K562 (cell line): ENCODE measurements at regions not wholly inside any gene's neighbourhood (a gene's known extent, or its start where the extent isn't known, plus 50 kb on each side); places are given as distances from the start of the nearest gene placed in this dataset.

Experiments
- ATAC-seq: fragments of 200-7000 bp; cut with Tn5 transposase; 3 replicates; pipeline ENCODE4 v1.9.1; 2020; ENCODE audit warnings: moderate library complexity
- BruUV-seq: library from RNA; stranded (reverse); fragments of 400-500 nt; replicated peaks from 2 replicates; lab custom pipeline; 2021; lab: Mats Ljungman, UMichigan
- CTCF ChIA-PET: fragments of 300-600 bp; formaldehyde crosslinking; extraction: SDS; loops from one replicate; lab custom pipeline; 2021; ENCODE audit warnings: low intra/inter-chr PET ratio; lab: Yijun Ruan, JAX
- POLR2A ChIA-PET: fragments of 300-600, 350-650 bp; sonication (Branson Sonifier 250); formaldehyde crosslinking; extraction: SDS; loops from one replicate; lab custom pipeline; 2021; ENCODE audit warnings: antibody characterized with exemption, inconsistent platforms; lab: Yijun Ruan, JAX
- DNase-seq, 4 experiments: peaks; one replicate each; pipeline versions ENCODE4 v3.0.0 to v3.0.0-alpha.2; 2011 to 2018; ENCODE audit warnings: low spot score in 3 of 4, mixed read lengths in 3 of 4; ENCODE audit errors: extremely low read depth in 1 of 4
- FAIRE-seq: peaks from 2 replicates; lab custom pipeline; 2011; peaks lifted over from hg19 to GRCh38; lab: Jason Lieb, UNC
- H2AFZ ChIP-seq: 2 replicates; pipeline ENCODE4 v1.6.0; 2011; ENCODE audit warnings: low read depth, low read length, control low read depth, inconsistent platforms
- H3K27ac ChIP-seq: fragments of 200-600 bp; 3 replicates; pipeline ENCODE4 v1.8.0; 2011; ENCODE audit warnings: low read depth, mild to moderate bottlenecking, control low read depth, inconsistent platforms, low read length, moderate library complexity, mixed read lengths; ENCODE audit errors: extremely low read depth
- H3K27me3 ChIP-seq, 2 experiments: fragments of 300-600 bp in 1 of 2; 2 replicates in 1 of 2; 3 replicates in 1 of 2; pipeline versions ENCODE4 v1.6.0 to v1.8.0; 2011; ENCODE audit warnings: inconsistent platforms in 2 of 2, low read length in 2 of 2, mild to moderate bottlenecking in 1 of 2, mixed read lengths in 1 of 2, moderate library complexity in 1 of 2; ENCODE audit not compliant: control insufficient read depth in 2 of 2, insufficient read depth in 2 of 2
- H3K36me3 ChIP-seq: fragments of 300-600 bp; 3 replicates; pipeline ENCODE4 v1.8.0; 2011; ENCODE audit warnings: mild to moderate bottlenecking, low read length, inconsistent platforms; ENCODE audit not compliant: control insufficient read depth, insufficient read depth
- H3K4me1 ChIP-seq, 2 experiments: fragments of 200-600 bp in 1 of 2; replicated peaks in 1 of 2; 2 replicates in 1 of 2; 3 replicates in 1 of 2; pipeline versions ENCODE4 v1.5.1 to v1.8.0; 2011; ENCODE audit warnings: inconsistent platforms in 2 of 2, low read length in 2 of 2, mild to moderate bottlenecking in 1 of 2, mixed read lengths in 1 of 2, moderate library complexity in 1 of 2; ENCODE audit not compliant: control insufficient read depth in 2 of 2, insufficient read depth in 2 of 2
- H3K4me2 ChIP-seq: 2 replicates; pipeline ENCODE4 v1.6.1; 2011; ENCODE audit warnings: low read length, control low read depth, inconsistent platforms, mixed read lengths; ENCODE audit not compliant: insufficient read depth
- H3K4me3 ChIP-seq: fragments of 200-600 bp; sonication (generic), shearing (Covaris generic); 2 replicates; pipeline ENCODE4 v1.5.1; 2016; ENCODE audit warnings: control low read depth, inconsistent platforms
- H3K79me2 ChIP-seq: fragments of 200-600 bp; 3 replicates; pipeline ENCODE4 v1.8.0; 2011; ENCODE audit warnings: low read length, inconsistent platforms; ENCODE audit not compliant: control insufficient read depth, insufficient read depth
- H3K9ac ChIP-seq, 2 experiments: 2 replicates each; pipeline versions ENCODE4 v1.6.0 to v1.6.1; 2011; ENCODE audit warnings: low read depth in 2 of 2, low read length in 2 of 2, control low read depth in 1 of 2, inconsistent platforms in 1 of 2, mild to moderate bottlenecking in 1 of 2, mixed read lengths in 1 of 2; ENCODE audit not compliant: insufficient read depth in 1 of 2
- H3K9me1 ChIP-seq: one replicate; pipeline ENCODE4 v1.6.0; 2011; ENCODE audit warnings: inconsistent platforms, mild to moderate bottlenecking, low read length, moderate library complexity; ENCODE audit not compliant: control insufficient read depth, insufficient read depth
- H3K9me3 ChIP-seq: replicated peaks from 2 replicates; pipeline ENCODE4 v1.5.1; 2011; ENCODE audit warnings: low read depth, low read length, inconsistent platforms; ENCODE audit not compliant: control insufficient read depth, insufficient read depth
- H4K20me1 ChIP-seq: replicated peaks from 2 replicates; pipeline ENCODE4 v1.6.1; 2011; ENCODE audit warnings: low read length, inconsistent platforms, mixed read lengths; ENCODE audit not compliant: control insufficient read depth, insufficient read depth
- CBFB ChIP-seq: sonication (generic); formaldehyde crosslinking; IDR thresholded peaks from 2 replicates; pipeline ENCODE4 v1.4.0; 2020; ENCODE audit warnings: mild to moderate bottlenecking, missing genetic modification reagents
- CREBBP ChIP-seq: IDR thresholded peaks from one replicate; pipeline ENCODE4 v1.6.1; 2012; ENCODE audit warnings: low read depth, mild to moderate bottlenecking, control low read depth, inconsistent platforms, low read length
- FOXA1 ChIP-seq: fragments of 450-650 bp; IDR thresholded peaks from 2 replicates; pipeline ENCODE4 v1.6.1; 2016; ENCODE audit warnings: mild to moderate bottlenecking, borderline replicate concordance
- HNRNPL ChIP-seq: fragments of 200-400 bp; formaldehyde crosslinking; IDR thresholded peaks from 2 replicates; pipeline ENCODE4 v1.6.1; 2017; ENCODE audit warnings: low read depth, mild to moderate bottlenecking, low read length
- MAFG ChIP-seq: fragments of 450-650 bp; conservative IDR thresholded peaks from 2 replicates; pipeline ENCODE4 v1.6.1; 2016; ENCODE audit warnings: missing genetic modification characterization, missing compliant biosample characterization
- SREBF1 ChIP-seq: fragments of 150-350 bp; IDR thresholded peaks from 2 replicates; pipeline ENCODE4 v1.6.1; 2014; ENCODE audit warnings: antibody characterized with exemption, low read depth, low read length, borderline replicate concordance
- TFAP4 ChIP-seq: sonication (generic); formaldehyde crosslinking; IDR thresholded peaks from 2 replicates; pipeline ENCODE4 v1.8.0; 2022; ENCODE audit warnings: missing genetic modification reagents, mild to moderate bottlenecking, moderate library complexity, borderline replicate concordance
- ZNF395 ChIP-seq: fragments of 200-800 bp; sonication (Bioruptor generic); IDR thresholded peaks from 2 replicates; pipeline ENCODE4 v1.6.1; 2017; ENCODE audit warnings: missing genetic modification characterization, missing compliant biosample characterization
- ZNF41 ChIP-seq: fragments of 250-450 bp; sonication (Bioruptor Pico); conservative IDR thresholded peaks from 2 replicates; pipeline ENCODE4 v1.4.0; 2020; ENCODE audit warnings: mild to moderate bottlenecking
- ZNF445 ChIP-seq: fragments of 250-450 bp; sonication (Bioruptor Pico); IDR thresholded peaks from 2 replicates; pipeline ENCODE4 v1.4.0; 2020; ENCODE audit warnings: low read depth, mild to moderate bottlenecking, moderate library complexity
- ZNF717 ChIP-seq: fragments of 250-450 bp; sonication (Bioruptor Pico); IDR thresholded peaks from 2 replicates; pipeline ENCODE4 v1.5.0; 2021
- WGBS: fragments of 100-300 bp; shearing (Covaris generic); methylation state at CpG from one replicate; pipeline ENCODE4 v1.1.6; 2016; ENCODE audit warnings: low coverage, mixed read lengths; ENCODE audit not compliant: insufficient coverage; ENCODE audit errors: missing lambda C conversion rate; 5-methylcytosine and 5-hydroxymethylcytosine counted together
- in situ Hi-C: fragments of 300-500 bp; cut with MboI; formaldehyde crosslinking; loops from 4 replicates; pipeline ENCODE4 v1.15.0; 2018; ENCODE audit warnings: inconsistent platforms, mixed read lengths
- intact Hi-C: fragments of 100-400 bp; cut with micrococcal nuclease; formaldehyde crosslinking; loops from 2 replicates; pipeline ENCODE4 v1.14.2; 2022

GRCh38 chr6:170174771-170175643 lies 115.9 kb downstream of the DLL1 start:
- intact Hi-C loops = no loop called here
- H3K27ac ChIP-seq = no peak overlapping the region
- no peak for FAIRE-seq

More at GRCh38 chr6:170174771-170175643, 115.9 kb downstream of the DLL1 start:
- DNase-seq (no peak), ATAC-seq (no peak)
- Histone ChIP-seq H3K9me1 (no peaks in the 10 kb centered on the region), H2AFZ (no peak overlapping the region), H3K9ac (no peak overlapping the region), H3K4me3 (no peak overlapping the region), H3K9me3 (peaks cover 5% of the 10 kb centered on the region; the same call in 1 of the 2 replicates), H3K36me3 (no peaks in the 10 kb centered on the region), H3K4me1 (peaks cover 0 to 14% of the 10 kb centered on the region in 2 experiments; a peak in 1 of 5 replicates), H4K20me1 (no peaks in the 10 kb centered on the region), H3K79me2 (no peaks in the 10 kb centered on the region), H3K4me2 (no peak overlapping the region), H3K27me3 (peaks cover 0 to 15% of the 10 kb centered on the region in 2 experiments; a peak in 1 of 5 replicates)
- TF ChIP-seq CREBBP (no peak), HNRNPL (no peak), MAFG (tag) (no peak), ZNF41 (CRISPR knock-in tag) (no peak), SREBF1 (no peak), ZNF717 (CRISPR knock-in tag) (no peak), FOXA1 (no peak), ZNF395 (CRISPR knock-in tag) (no peak), ZNF445 (CRISPR knock-in tag) (no peak), TFAP4 (CRISPR knock-in tag) (no peak), CBFB (CRISPR knock-in tag) (no peak)
- in situ Hi-C loops = no loop called here
- 4% methylated on average over 34 of the region's 37 CpGs for WGBS
- POLR2A ChIA-PET = interaction anchor here (0.6 kb wide), 1 partner anchor 47 kb away, joined by 3 read pairs; no protein-coding TSS in a partner anchor
- no TSS peak for BruUV-seq
- CTCF ChIA-PET = no interaction called here
